ENCODE measurements at regions not wholly inside any gene's neighbourhood (a gene's known extent, or its start where the extent isn't known, plus 50 kb on each side); places are given as distances from the start of the nearest gene placed in this dataset.
"Not testable (repeated sequence)": the region's sequence is repeated elsewhere in the genome, so short reads cannot be mapped to it uniquely, and the experiment has no call there.

DNA sequence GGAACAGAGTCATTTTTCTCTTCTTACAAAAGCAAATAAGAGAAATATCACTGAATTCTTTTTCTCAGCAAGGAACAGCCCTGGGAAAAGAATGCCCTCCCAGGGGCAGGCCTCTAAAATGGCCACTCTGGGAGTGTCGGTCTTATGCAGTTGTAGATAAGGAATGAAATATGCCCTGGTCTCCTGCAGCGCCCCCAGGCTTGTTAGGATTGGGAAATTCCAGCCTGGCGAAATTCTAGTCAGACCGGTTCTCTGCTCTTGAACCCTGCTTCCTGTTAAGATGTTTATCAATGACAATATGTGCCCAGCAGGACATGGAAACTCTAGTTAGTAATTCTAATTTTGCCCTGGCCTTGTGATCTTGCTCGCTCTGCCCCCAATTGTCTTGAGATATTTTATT lies 75.5 kb upstream of the SPOPL start:
- not testable (repeated sequence) for TF ChIP-seq EZH2 (IDR thresholded peaks at IDR 0.05; ENCODE audit: borderline replicate concordance, low read depth, low read length, severe bottlenecking); CTCF (IDR thresholded peaks at IDR 0.05; ENCODE audit: borderline replicate concordance, extremely low read depth, low read length, poor library complexity, severe bottlenecking)
